ENCODE measurements at regions not wholly inside any gene's neighbourhood (a gene's known extent, or its start where the extent isn't known, plus 50 kb on each side); places are given as distances from the start of the nearest gene placed in this dataset.

- no peaks in the 10 kb centered on the region for H3K79me2 ChIP-seq (ENCODE audit: control insufficient read depth, insufficient read depth, low read length)
- dilution Hi-C loops (cut with MboI; ENCODE audit: extremely low pct_ligation_motif_present, low sequenced_read_pairs) (no loop called here), intact Hi-C loops (cut with micrococcal nuclease) (no loop called here)
- no peak overlapping the region for H2AFZ ChIP-seq (ENCODE audit: low read depth, low read length)
- H4K20me1 ChIP-seq (replicated peaks; ENCODE audit: control insufficient read depth, extremely low read depth, insufficient read depth, low read length), result no peaks in the 10 kb centered on the region
- H3K4me3 ChIP-seq (replicated peaks in 1 of 3; ENCODE audit: insufficient read depth in 1 of 3, low read depth in 1 of 3, low read length in 3 of 3), result no peak overlapping the region
- no peaks in the 10 kb centered on the region for H3K36me3 ChIP-seq (ENCODE audit: control insufficient read depth in 2 of 2, extremely low read depth in 1 of 2, insufficient read depth in 2 of 2, low read length in 2 of 2)
- no TSS peak for BruUV-seq (replicated peaks)
- H3K4me1 ChIP-seq (ENCODE audit: control insufficient read depth, extremely low read depth, insufficient read depth, low read length), result no peaks in the 10 kb centered on the region
- CTCF ChIA-PET, result no interaction called here
- FAIRE-seq (no peak), DNase-seq (ENCODE audit: low read depth, low spot score) (no peak)
- no peak overlapping the region for H3K4me2 ChIP-seq (ENCODE audit: insufficient read depth, low read length)
- no peaks in the 10 kb centered on the region for H3K9me1 ChIP-seq (replicated peaks; ENCODE audit: control insufficient read depth, extremely low read depth, insufficient read depth, low read length)
- TF ChIP-seq JUN (IDR thresholded peaks at IDR 0.05; ENCODE audit: borderline replicate concordance, insufficient read depth, insufficient read length, low read depth), result no peak
- no peak for TF ChIP-seq MYC (IDR thresholded peaks at IDR 0.05; ENCODE audit: low read depth, low read length)
- no peak for TF ChIP-seq MAX (IDR thresholded peaks at IDR 0.05; ENCODE audit: insufficient read depth, insufficient read length)
- TF ChIP-seq FOS (IDR thresholded peaks at IDR 0.05; ENCODE audit: borderline replicate concordance, insufficient read depth, low read length), result no peak
- TF ChIP-seq CTCF (IDR thresholded peaks at IDR 0.05; ENCODE audit: extremely low read depth in 1 of 2, insufficient read depth in 1 of 2, low read depth in 1 of 2, low read length in 2 of 2), result no peak
- TF ChIP-seq POLR2A (IDR thresholded peaks at IDR 0.05; ENCODE audit: low read depth, low read length), result no peak
- TF ChIP-seq POLR2AphosphoS5 (IDR thresholded peaks at IDR 0.05; ENCODE audit: insufficient read depth, low read depth, low read length), result no peak
- no peak overlapping the region for H3K9ac ChIP-seq (replicated peaks; ENCODE audit: extremely low read depth, insufficient read depth, low read length)
- no peak overlapping the region for H3K27ac ChIP-seq (ENCODE audit: insufficient read depth, low read depth, low read length)
- no peaks in the 10 kb centered on the region for H3K9me3 ChIP-seq (replicated peaks; ENCODE audit: control insufficient read depth, insufficient read depth, low read length)
- POLR2A ChIA-PET, result no interaction called here
- H3K27me3 ChIP-seq (ENCODE audit: control insufficient read depth in 2 of 2, insufficient read depth in 2 of 2, low read length in 2 of 2), result no peaks in the 10 kb centered on the region
Observed at GRCh38 chr9:12497790-12498189, 195.4 kb upstream of the TYRP1 start.

GRCh38 chr9:12502520-12502919, 190.7 kb upstream of the TYRP1 start:
- no peak overlapping the region for H3K4me3 ChIP-seq (replicated peaks in 1 of 3; ENCODE audit: insufficient read depth in 1 of 3, low read depth in 1 of 3, low read length in 3 of 3)
- TF ChIP-seq CTCF (IDR thresholded peaks at IDR 0.05; ENCODE audit: extremely low read depth in 1 of 2, insufficient read depth in 1 of 2, low read depth in 1 of 2, low read length in 2 of 2) (no peak), EZH2 (IDR thresholded peaks at IDR 0.05; ENCODE audit: borderline replicate concordance, low read depth, low read length, severe bottlenecking) (no peak), GATA2 (IDR thresholded peaks at IDR 0.05; ENCODE audit: insufficient read depth, insufficient read length, low read depth, low read length) (no peak), POLR2A (IDR thresholded peaks at IDR 0.05; ENCODE audit: low read depth, low read length) (no peak), JUN (IDR thresholded peaks at IDR 0.05; ENCODE audit: borderline replicate concordance, insufficient read depth, insufficient read length, low read depth) (no peak), POLR2AphosphoS5 (IDR thresholded peaks at IDR 0.05; ENCODE audit: insufficient read depth, low read depth, low read length) (no peak), MAX (IDR thresholded peaks at IDR 0.05; ENCODE audit: insufficient read depth, insufficient read length) (no peak), MYC (IDR thresholded peaks at IDR 0.05; ENCODE audit: low read depth, low read length) (no peak), FOS (IDR thresholded peaks at IDR 0.05; ENCODE audit: borderline replicate concordance, insufficient read depth, low read length) (no peak)
- dilution Hi-C loops (cut with MboI; ENCODE audit: extremely low pct_ligation_motif_present, low sequenced_read_pairs) (no loop called here), intact Hi-C loops (cut with micrococcal nuclease) (no loop called here)
- no peaks in the 10 kb centered on the region for H3K27me3 ChIP-seq (ENCODE audit: control insufficient read depth in 2 of 2, insufficient read depth in 2 of 2, low read length in 2 of 2)
- H4K20me1 ChIP-seq (replicated peaks; ENCODE audit: control insufficient read depth, extremely low read depth, insufficient read depth, low read length), result no peaks in the 10 kb centered on the region
- no peaks in the 10 kb centered on the region for H3K79me2 ChIP-seq (ENCODE audit: control insufficient read depth, insufficient read depth, low read length)
- FAIRE-seq (no peak), DNase-seq (ENCODE audit: low read depth, low spot score) (no peak)
- H3K9ac ChIP-seq (replicated peaks; ENCODE audit: extremely low read depth, insufficient read depth, low read length), result no peak overlapping the region
- BruUV-seq (replicated peaks), result no TSS peak
- H3K4me1 ChIP-seq (ENCODE audit: control insufficient read depth, extremely low read depth, insufficient read depth, low read length), result no peaks in the 10 kb centered on the region
- ChIA-PET POLR2A (no interaction called here), CTCF (no interaction called here)
- no peaks in the 10 kb centered on the region for H3K9me3 ChIP-seq (replicated peaks; ENCODE audit: control insufficient read depth, insufficient read depth, low read length)
- H2AFZ ChIP-seq (ENCODE audit: low read depth, low read length), result no peak overlapping the region
- H3K27ac ChIP-seq (ENCODE audit: insufficient read depth, low read depth, low read length), result no peak overlapping the region
- H3K9me1 ChIP-seq (replicated peaks; ENCODE audit: control insufficient read depth, extremely low read depth, insufficient read depth, low read length), result no peaks in the 10 kb centered on the region
- no peak overlapping the region for H3K4me2 ChIP-seq (ENCODE audit: insufficient read depth, low read length)
- H3K36me3 ChIP-seq (ENCODE audit: control insufficient read depth in 2 of 2, extremely low read depth in 1 of 2, insufficient read depth in 2 of 2, low read length in 2 of 2), result no peaks in the 10 kb centered on the region
